NB4 (cell line): ENCODE measurements at regions not wholly inside any gene's neighbourhood (a gene's known extent, or its start where the extent isn't known, plus 50 kb on each side); places are given as distances from the start of the nearest gene placed in this dataset.

Experiments used
- CTCF ChIP-seq: IDR thresholded peaks from one replicate; pipeline ENCODE4 v1.5.1; 2012; ENCODE audit warnings: low read depth, low read length
- POLR2A ChIP-seq: IDR thresholded peaks from 2 replicates; pipeline ENCODE4 v1.6.1; 2011; ENCODE audit warnings: mild to moderate bottlenecking; ENCODE audit not compliant: insufficient read length; ENCODE audit errors: extremely low read depth

DNA sequence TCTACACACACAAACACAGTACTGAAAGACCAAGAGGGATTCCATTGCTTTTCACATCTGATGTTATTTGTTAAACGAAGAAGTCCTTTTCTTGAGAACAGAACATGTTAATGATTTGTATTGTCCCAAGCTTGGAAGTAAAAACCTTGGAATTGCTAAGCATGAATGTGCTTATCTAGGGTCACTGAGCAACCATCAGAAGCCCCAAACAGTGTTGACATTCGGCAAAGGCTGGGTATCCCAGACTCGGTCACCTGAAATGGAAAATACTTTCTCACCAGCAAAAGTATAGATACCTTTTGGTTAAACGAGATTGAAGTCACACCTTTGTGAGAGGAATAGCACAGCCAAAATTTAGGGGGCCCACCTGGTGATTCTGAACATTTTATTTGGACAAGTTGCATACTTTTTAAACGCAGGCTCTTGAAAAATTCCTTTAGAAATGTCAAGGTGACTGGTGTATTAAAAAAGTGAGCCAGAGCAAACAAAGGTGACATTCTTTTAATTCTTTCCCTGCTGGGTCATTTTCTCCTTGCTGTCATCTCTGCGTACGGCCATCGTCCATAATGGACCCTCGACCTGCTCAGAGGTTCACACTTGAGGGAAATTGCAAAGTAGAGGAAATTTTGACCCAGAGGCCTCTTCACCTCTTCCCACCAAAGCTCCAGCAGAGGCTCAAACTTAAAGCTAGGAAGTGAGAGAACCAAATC is 95.8 kb upstream of the FOXA2 start:
- no peak for TF ChIP-seq CTCF
- TF ChIP-seq POLR2A = no peak
